ENCODE measurements at regions not wholly inside any gene's neighbourhood (a gene's known extent, or its start where the extent isn't known, plus 50 kb on each side); places are given as distances from the start of the nearest gene placed in this dataset.

GRCh38 chrX:39459204-39459603 is 638.6 kb downstream of the BCOR start:
- no peaks in the 10 kb centered on the region for H3K9me3 ChIP-seq (ENCODE audit: low read depth, low read length)
- no peaks in the 10 kb centered on the region for H3K27me3 ChIP-seq (ENCODE audit: insufficient read depth, low read length)
- no peak overlapping the region for H3K4me3 ChIP-seq (ENCODE audit: low read length)
- no peaks in the 10 kb centered on the region for H3K4me1 ChIP-seq (ENCODE audit: insufficient read depth, low read length)

DNA sequence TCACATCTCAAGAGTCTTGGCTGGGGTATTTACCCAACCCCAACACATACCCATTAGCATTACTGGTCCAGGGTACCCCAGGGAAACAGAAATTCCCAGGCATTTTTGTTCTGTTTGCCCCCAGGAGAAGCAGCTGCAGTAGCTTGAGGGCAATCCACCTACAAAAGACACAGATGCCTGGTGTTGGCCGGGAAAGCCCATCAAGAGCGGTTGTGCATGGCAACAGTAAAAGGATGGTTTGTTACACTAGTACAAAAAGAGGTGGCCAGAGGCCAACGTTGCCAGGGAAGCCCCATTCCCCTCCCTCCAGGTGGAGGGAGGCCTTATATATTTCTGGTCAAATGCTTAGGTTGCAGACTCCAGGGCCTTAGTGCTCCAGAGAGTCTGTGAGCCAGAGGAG is 637.8 kb downstream of the BCOR start:
- Histone ChIP-seq H3K9me3 (ENCODE audit: low read depth, low read length) (no peaks in the 10 kb centered on the region), H3K27me3 (ENCODE audit: insufficient read depth, low read length) (no peaks in the 10 kb centered on the region), H3K4me1 (ENCODE audit: insufficient read depth, low read length) (no peaks in the 10 kb centered on the region), H3K4me3 (ENCODE audit: low read length) (no peak overlapping the region)

DNA sequence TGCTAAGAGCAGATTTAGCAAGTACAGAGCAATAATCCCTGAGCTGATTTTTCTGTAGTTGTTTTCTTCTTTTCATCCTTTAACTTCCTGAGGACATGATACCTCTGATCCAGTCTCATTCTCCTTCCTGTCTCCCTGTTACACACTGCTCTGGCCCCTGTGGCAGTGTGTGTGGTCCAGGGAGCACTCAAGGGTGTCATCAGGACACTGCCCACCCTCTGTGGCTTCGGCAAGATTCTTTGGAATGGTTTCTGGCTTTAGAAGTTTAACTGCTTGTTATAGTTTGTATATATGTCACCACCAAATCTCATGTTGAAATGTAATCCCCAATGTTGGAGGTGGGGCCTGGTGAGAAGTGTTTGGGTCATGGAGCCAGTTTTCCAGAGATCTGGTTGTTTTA is 637.3 kb downstream of the BCOR start:
- no peaks in the 10 kb centered on the region for H3K4me1 ChIP-seq (ENCODE audit: insufficient read depth, low read length)
- H3K9me3 ChIP-seq (ENCODE audit: low read depth, low read length) = no peaks in the 10 kb centered on the region
- no peak overlapping the region for H3K4me3 ChIP-seq (ENCODE audit: low read length)
- no peaks in the 10 kb centered on the region for H3K27me3 ChIP-seq (ENCODE audit: insufficient read depth, low read length)

DNA sequence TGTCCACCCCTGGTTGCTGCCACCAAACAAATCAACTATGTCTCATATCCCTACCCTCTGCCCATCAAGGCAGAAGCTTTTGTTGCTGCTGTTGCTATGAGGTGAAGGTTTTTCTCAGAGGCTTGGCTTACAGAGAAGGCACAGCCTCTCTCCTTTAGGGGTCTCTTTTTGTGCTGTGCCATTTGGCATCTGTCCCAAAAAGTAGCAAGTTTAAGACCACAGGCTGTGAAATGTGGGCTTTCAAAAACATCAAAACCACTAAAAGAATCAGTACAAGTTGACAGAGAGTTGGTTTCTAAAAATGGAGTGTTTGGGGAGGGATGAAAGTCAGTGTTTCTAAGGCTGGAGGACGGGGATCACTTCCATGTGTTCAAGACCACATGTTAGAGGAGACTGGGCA is 634.9 kb downstream of the BCOR start:
- Histone ChIP-seq H3K9me3 (ENCODE audit: low read depth, low read length) (no peaks in the 10 kb centered on the region), H3K4me3 (ENCODE audit: low read length) (no peak overlapping the region), H3K27me3 (ENCODE audit: insufficient read depth, low read length) (no peaks in the 10 kb centered on the region), H3K4me1 (ENCODE audit: insufficient read depth, low read length) (no peaks in the 10 kb centered on the region)

DNA sequence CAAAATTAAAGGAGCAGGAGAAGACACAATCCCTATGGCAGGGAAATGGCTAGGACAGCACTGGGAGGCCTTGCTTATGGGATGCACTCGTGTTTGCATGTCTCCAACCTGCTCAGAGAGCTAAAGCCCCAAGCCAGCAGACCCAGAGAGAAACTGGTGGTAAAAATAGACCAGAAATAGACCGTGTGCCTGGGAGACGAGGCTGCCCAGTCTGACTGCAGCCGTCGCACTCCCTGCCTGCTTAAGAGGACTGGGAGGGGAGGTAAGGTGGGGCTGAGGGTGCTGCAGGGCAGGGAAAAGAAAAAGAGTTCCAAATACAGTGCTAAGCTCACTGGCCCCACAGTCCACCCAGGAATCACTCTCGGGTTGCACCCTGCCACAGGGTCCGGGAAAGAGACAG is 633.5 kb downstream of the BCOR start:
- no peak overlapping the region for H3K4me3 ChIP-seq (ENCODE audit: low read length)
- no peaks in the 10 kb centered on the region for H3K9me3 ChIP-seq (ENCODE audit: low read depth, low read length)
- no peaks in the 10 kb centered on the region for H3K27me3 ChIP-seq (ENCODE audit: insufficient read depth, low read length)
- H3K4me1 ChIP-seq (ENCODE audit: insufficient read depth, low read length) = no peaks in the 10 kb centered on the region

GRCh38 chrX:39465467-39465866 is 632.3 kb downstream of the BCOR start:
- Histone ChIP-seq H3K9me3 (ENCODE audit: low read depth, low read length) (no peaks in the 10 kb centered on the region), H3K4me1 (ENCODE audit: insufficient read depth, low read length) (no peaks in the 10 kb centered on the region), H3K27me3 (ENCODE audit: insufficient read depth, low read length) (no peaks in the 10 kb centered on the region), H3K4me3 (ENCODE audit: low read length) (no peak overlapping the region)

GRCh38 chrX:39465906-39466305 is 631.9 kb downstream of the BCOR start:
- H3K4me1 ChIP-seq (ENCODE audit: insufficient read depth, low read length) = no peaks in the 10 kb centered on the region
- H3K4me3 ChIP-seq (ENCODE audit: low read length) = no peak overlapping the region
- no peaks in the 10 kb centered on the region for H3K9me3 ChIP-seq (ENCODE audit: low read depth, low read length)
- no peaks in the 10 kb centered on the region for H3K27me3 ChIP-seq (ENCODE audit: insufficient read depth, low read length)

GRCh38 chrX:39469126-39469525 is 628.6 kb downstream of the BCOR start:
- Histone ChIP-seq H3K9me3 (ENCODE audit: low read depth, low read length) (no peaks in the 10 kb centered on the region), H3K4me1 (ENCODE audit: insufficient read depth, low read length) (no peaks in the 10 kb centered on the region), H3K27me3 (ENCODE audit: insufficient read depth, low read length) (no peaks in the 10 kb centered on the region), H3K4me3 (ENCODE audit: low read length) (no peak overlapping the region)

DNA sequence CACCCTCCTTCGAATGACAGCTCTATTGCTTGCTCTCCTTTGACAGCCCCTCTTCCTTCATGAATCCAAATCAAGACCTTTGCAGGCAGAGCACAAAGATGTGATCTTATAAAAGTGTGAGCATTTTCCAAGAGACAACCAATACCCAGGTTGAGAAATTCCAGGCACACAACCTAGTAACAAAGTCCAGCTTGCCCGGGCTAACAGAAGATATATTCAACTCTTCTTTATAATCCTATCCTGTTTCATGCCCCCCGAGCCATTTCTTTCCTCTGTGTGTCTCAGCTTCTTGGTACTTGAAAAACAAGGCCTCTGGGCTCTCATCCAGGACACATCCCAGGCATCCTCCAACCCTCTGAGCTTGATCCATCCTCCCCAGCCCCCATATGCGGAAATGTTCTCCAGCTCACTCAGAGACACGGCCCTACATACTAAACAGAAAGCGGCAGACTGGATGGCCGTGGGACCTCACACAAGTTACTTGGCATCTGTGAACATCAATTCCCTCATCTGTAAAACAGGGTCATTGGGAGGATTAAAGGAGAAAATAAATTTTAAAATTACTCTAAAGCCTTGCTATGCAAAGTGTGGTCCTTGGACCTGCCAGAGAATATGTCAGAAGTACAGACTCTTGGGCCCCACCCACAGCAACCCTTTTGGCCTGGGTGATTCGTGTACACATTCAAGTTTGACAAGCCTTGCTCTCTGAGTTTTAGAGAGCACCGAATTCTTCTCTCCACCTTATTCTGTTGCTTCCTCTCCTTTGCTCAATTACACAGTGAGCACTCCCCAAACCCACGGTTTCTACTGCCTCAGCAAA is 627.0 kb downstream of the BCOR start:
- Histone ChIP-seq H3K9me3 (ENCODE audit: low read depth, low read length) (no peaks in the 10 kb centered on the region), H3K4me1 (ENCODE audit: insufficient read depth, low read length) (no peaks in the 10 kb centered on the region), H3K4me3 (ENCODE audit: low read length) (no peak overlapping the region), H3K27me3 (ENCODE audit: insufficient read depth, low read length) (no peaks in the 10 kb centered on the region)

DNA sequence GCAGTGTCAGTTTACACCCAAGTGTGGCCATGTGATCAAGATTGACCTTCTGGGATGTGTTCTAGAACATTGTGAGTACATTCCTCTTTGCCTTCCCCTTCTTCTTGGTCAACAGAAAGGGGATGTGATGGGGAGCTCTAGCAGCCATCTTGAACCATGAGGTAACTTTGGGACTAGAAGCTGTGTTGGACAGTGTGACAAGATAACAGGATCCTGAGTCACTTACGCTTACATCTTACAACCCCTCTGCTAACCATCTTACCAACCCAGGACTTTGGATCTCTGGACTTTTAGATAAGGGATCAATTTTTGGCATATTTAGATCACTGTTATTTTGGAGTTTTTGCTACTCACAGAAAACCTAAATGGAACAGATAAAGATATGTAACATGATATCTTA is 625.6 kb downstream of the BCOR start:
- no peaks in the 10 kb centered on the region for H3K4me1 ChIP-seq (ENCODE audit: insufficient read depth, low read length)
- no peak overlapping the region for H3K4me3 ChIP-seq (ENCODE audit: low read length)
- no peaks in the 10 kb centered on the region for H3K9me3 ChIP-seq (ENCODE audit: low read depth, low read length)
- no peaks in the 10 kb centered on the region for H3K27me3 ChIP-seq (ENCODE audit: insufficient read depth, low read length)

GRCh38 chrX:39473812-39474211 is 623.9 kb downstream of the BCOR start:
- Histone ChIP-seq H3K4me3 (ENCODE audit: low read length) (no peak overlapping the region), H3K27me3 (ENCODE audit: insufficient read depth, low read length) (no peaks in the 10 kb centered on the region), H3K9me3 (ENCODE audit: low read depth, low read length) (no peaks in the 10 kb centered on the region), H3K4me1 (ENCODE audit: insufficient read depth, low read length) (peaks cover 7% of the 10 kb centered on the region)

- Histone ChIP-seq H3K27me3 (ENCODE audit: insufficient read depth, low read length) (no peaks in the 10 kb centered on the region), H3K9me3 (ENCODE audit: low read depth, low read length) (no peaks in the 10 kb centered on the region), H3K4me1 (ENCODE audit: insufficient read depth, low read length) (peaks cover 7% of the 10 kb centered on the region), H3K4me3 (ENCODE audit: low read length) (no peak overlapping the region)
These were observed 622.4 kb downstream of the BCOR start for GRCh38 chrX:39475372-39475771.

DNA sequence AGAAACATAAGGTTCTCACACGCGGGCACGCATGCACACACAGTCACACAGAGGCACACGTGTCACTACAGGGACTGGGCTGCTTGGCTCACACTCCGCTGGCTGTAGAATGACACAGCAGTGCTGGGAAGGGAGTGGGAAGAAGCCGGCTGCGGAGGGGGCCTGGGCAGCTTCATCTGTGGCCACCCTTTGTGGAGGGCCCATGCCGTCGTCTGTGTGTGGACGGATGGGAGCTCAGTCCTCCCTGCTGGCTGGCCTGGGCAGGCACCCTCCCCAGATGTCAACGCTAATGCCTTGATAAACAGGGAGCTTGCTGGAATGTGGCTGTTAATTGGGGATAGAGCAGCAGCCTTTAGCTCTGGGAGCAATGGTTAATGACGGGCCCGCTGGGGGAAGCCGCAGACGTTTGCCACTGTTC is 621.1 kb downstream of the BCOR start:
- no peaks in the 10 kb centered on the region for H3K9me3 ChIP-seq (ENCODE audit: low read depth, low read length)
- no peaks in the 10 kb centered on the region for H3K27me3 ChIP-seq (ENCODE audit: insufficient read depth, low read length)
- H3K4me3 ChIP-seq (ENCODE audit: low read length) = no peak overlapping the region
- H3K4me1 ChIP-seq (ENCODE audit: insufficient read depth, low read length) = peaks cover 7% of the 10 kb centered on the region

DNA sequence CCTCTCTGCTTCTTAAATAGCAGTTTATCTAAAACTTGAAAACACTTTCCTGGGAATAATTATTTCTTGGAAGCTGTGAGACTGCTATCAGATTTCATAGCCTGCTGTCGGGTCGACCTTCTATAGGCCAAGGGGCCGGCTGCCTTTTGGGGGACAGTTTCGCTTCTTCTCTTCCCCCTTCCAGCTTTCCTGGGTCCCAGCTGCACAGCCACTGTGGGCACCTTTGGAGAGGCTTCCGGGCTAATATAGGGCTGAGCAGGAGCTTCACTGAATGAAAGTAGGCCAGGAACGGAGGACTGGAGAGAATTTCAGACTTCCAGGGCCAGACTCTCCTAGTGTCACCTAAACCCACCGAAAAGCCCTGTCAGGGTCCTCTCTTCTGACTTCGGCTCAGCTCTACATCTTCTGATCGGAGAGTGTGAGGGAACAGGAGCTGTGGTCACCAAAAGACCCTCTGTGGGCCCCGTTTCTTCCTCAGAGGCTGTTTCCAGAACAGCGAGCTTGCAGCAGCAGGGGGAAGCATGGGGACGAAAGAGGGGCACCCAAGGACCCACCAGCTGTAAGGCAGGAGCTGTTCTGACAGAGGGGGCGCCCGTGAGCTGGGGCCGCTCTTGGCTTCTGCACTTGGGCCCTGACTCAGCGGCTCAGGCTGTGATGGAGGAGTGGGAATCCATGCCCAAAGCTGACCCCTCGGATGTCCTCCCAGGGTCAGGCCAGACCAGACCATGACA is 620.6 kb downstream of the BCOR start:
- no peaks in the 10 kb centered on the region for H3K27me3 ChIP-seq (ENCODE audit: insufficient read depth, low read length)
- no peak overlapping the region for H3K4me3 ChIP-seq (ENCODE audit: low read length)
- no peaks in the 10 kb centered on the region for H3K9me3 ChIP-seq (ENCODE audit: low read depth, low read length)
- peaks cover 7% of the 10 kb centered on the region for H3K4me1 ChIP-seq (ENCODE audit: insufficient read depth, low read length)

- Histone ChIP-seq H3K4me1 (ENCODE audit: insufficient read depth, low read length) (peaks cover 7% of the 10 kb centered on the region), H3K27me3 (ENCODE audit: insufficient read depth, low read length) (no peaks in the 10 kb centered on the region), H3K9me3 (ENCODE audit: low read depth, low read length) (no peaks in the 10 kb centered on the region), H3K4me3 (ENCODE audit: low read length) (no peak overlapping the region)
These were observed 620.0 kb downstream of the BCOR start for GRCh38 chrX:39477762-39478120.

DNA sequence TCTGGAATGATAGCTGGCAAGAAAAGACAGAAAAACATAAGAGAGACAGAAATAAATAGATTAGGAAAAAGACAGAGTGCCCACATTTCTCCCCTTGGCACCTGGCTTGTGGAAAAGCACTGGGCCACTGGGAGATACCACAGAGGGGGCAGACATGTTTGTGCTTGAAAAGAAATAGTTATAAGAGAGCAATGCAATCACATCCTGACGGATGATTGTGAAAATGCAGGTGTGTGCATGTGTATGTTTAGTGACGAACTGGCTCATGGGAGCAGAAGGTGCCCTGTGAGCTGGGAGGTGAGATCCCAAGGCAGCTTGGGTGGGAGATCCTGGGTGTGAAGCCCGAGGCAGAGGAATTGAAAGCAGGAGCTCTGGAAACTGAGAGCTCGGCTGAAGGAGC is 617.9 kb downstream of the BCOR start:
- no peak overlapping the region for H3K4me3 ChIP-seq (ENCODE audit: low read length)
- no peaks in the 10 kb centered on the region for H3K27me3 ChIP-seq (ENCODE audit: insufficient read depth, low read length)
- H3K4me1 ChIP-seq (ENCODE audit: insufficient read depth, low read length) = peaks cover 7% of the 10 kb centered on the region
- no peaks in the 10 kb centered on the region for H3K9me3 ChIP-seq (ENCODE audit: low read depth, low read length)
